Smooth muscle cell (in vitro differentiated cells): ENCODE measurements at regions not wholly inside any gene's neighbourhood (a gene's known extent, or its start where the extent isn't known, plus 50 kb on each side); places are given as distances from the start of the nearest gene placed in this dataset.
"Not testable (repeated sequence)": the region's sequence is repeated elsewhere in the genome, so short reads cannot be mapped to it uniquely, and the experiment has no call there.

ENCODE experiments used
- DNase-seq: peaks from one replicate; lab custom pipeline; 2025; ENCODE audit not compliant: unreplicated experiment; lab: John Stamatoyannopoulos, UW
- H2AFZ ChIP-seq: fragments of 200-600 bp; sonication (generic); 2 replicates; pipeline ENCODE4 v1.6.0; 2016; ENCODE audit warnings: antibody characterized with exemption, low read depth, mild to moderate bottlenecking
- H3F3A ChIP-seq: fragments of 200-600 bp; sonication (generic); 2 replicates; pipeline ENCODE4 v1.6.0; 2017; ENCODE audit warnings: antibody characterized with exemption, low read depth
- H3K27ac ChIP-seq: fragments of 200-600 bp; sonication (generic); 2 replicates; pipeline ENCODE4 v1.5.1; 2016; ENCODE audit warnings: low read depth, mild to moderate bottlenecking
- H3K27me3 ChIP-seq: fragments of 200-600 bp; sonication (generic); 2 replicates; pipeline ENCODE4 v1.6.1; 2016; ENCODE audit warnings: low read depth, mild to moderate bottlenecking
- H3K36me3 ChIP-seq: fragments of 200-600 bp; sonication (generic); 2 replicates; pipeline ENCODE4 v1.5.1; 2016; ENCODE audit warnings: low read depth
- H3K4me1 ChIP-seq: fragments of 200-600 bp; sonication (generic); 2 replicates; pipeline ENCODE4 v1.5.1; 2016; ENCODE audit warnings: low read depth
- H3K4me2 ChIP-seq: fragments of 200-600 bp; sonication (generic); 2 replicates; pipeline ENCODE4 v1.6.0; 2016; ENCODE audit warnings: mild to moderate bottlenecking
- H3K4me3 ChIP-seq: fragments of 200-600 bp; sonication (generic); 2 replicates; pipeline ENCODE4 v1.5.1; 2016; ENCODE audit warnings: mild to moderate bottlenecking
- H3K79me2 ChIP-seq: fragments of 200-600 bp; sonication (generic); 2 replicates; pipeline ENCODE4 v1.6.0; 2016; ENCODE audit warnings: low read depth, mild to moderate bottlenecking
- H3K9ac ChIP-seq: fragments of 200-600 bp; sonication (generic); 2 replicates; pipeline ENCODE4 v1.6.0; 2016; ENCODE audit warnings: low read depth
- H3K9me3 ChIP-seq: fragments of 200-600 bp; sonication (generic); replicated peaks from 2 replicates; pipeline ENCODE4 v1.5.1; 2016; ENCODE audit warnings: low read depth
- H4K20me1 ChIP-seq: fragments of 200-600 bp; sonication (generic); 2 replicates; pipeline ENCODE4 v1.6.0; 2016; ENCODE audit warnings: low read depth
- CTCF ChIP-seq: fragments of 200-600 bp; sonication (generic); IDR thresholded peaks from 2 replicates; pipeline ENCODE4 v1.5.1; 2017; ENCODE audit warnings: borderline replicate concordance, mild to moderate bottlenecking, antibody characterized with exemption; ENCODE audit not compliant: insufficient read depth, poor library complexity, severe bottlenecking
- WGBS: methylation state at CpG from one replicate; pipeline ENCODE4 v1.1.7; 2016; ENCODE audit warnings: low lambda C conversion rate; 5-methylcytosine and 5-hydroxymethylcytosine counted together

DNA sequence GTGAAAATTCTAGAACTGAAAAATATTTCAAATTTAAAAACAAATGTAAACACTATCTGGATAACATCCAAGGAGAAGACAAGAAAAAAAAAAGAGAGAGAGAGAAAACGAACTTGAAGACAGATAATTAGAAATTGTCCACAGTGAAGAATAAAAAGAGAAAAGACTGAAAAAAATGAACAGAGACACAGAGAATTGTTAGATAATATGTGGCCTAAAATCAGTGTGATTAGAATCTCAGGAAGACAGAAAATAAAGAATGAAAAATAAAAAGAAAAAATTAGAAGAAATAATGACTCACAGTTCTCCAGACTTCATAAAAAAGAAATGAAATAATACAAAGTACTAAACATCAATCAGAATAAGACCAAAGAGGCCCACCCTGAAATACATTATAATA lies 1209.3 kb downstream of the FSCB start:
- no peaks in the 10 kb centered on the region for H3K9me3 ChIP-seq
- H3K4me2 ChIP-seq: no peak overlapping the region
- no peaks in the 10 kb centered on the region for H3K79me2 ChIP-seq
- no peaks in the 10 kb centered on the region for H3K4me1 ChIP-seq
- no peak overlapping the region for H2AFZ ChIP-seq
- DNase-seq: no peak
- no peaks in the 10 kb centered on the region for H4K20me1 ChIP-seq
- 85% methylated on average over 1 of the region's 1 CpG for WGBS
- H3F3A ChIP-seq: no peaks in the 10 kb centered on the region
- H3K4me3 ChIP-seq: no peak overlapping the region
- H3K27me3 ChIP-seq: no peaks in the 10 kb centered on the region
- H3K27ac ChIP-seq: no peak overlapping the region
- no peaks in the 10 kb centered on the region for H3K36me3 ChIP-seq
- H3K9ac ChIP-seq: no peak overlapping the region
- TF ChIP-seq CTCF: no peak

DNA sequence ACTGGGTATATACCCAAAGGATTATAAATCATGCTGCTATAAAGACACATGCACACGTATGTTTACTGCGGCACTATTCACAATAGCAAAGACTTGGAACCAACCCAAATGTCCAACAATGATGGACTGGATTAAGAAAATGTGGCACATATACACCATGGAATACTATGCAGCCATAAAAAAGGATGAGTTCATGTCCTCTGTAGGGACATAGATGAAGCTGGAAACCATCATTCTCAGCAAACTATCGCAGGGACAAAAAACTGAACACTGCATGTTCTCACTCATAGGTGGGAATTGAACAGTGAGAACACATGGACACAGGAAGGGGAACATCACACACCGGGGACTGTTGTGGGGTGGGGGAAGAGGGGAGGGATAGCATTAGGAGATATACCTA lies 1211.0 kb downstream of the FSCB start:
- H4K20me1 ChIP-seq, H3K4me3 ChIP-seq, H3K4me2 ChIP-seq, H3K79me2 ChIP-seq, H3K4me1 ChIP-seq, H3K9me3 ChIP-seq, H3K9ac ChIP-seq, DNase-seq, H3K27ac ChIP-seq, H2AFZ ChIP-seq, H3F3A ChIP-seq, H3K27me3 ChIP-seq, H3K36me3 ChIP-seq: not testable (repeated sequence)
- 95% methylated on average over 4 of the region's 4 CpGs for WGBS

- Histone ChIP-seq H3K27ac (no peak overlapping the region), H4K20me1 (no peaks in the 10 kb centered on the region), H3K36me3 (no peaks in the 10 kb centered on the region), H3F3A (no peaks in the 10 kb centered on the region), H3K4me3 (no peak overlapping the region), H3K9ac (no peak overlapping the region), H3K4me1 (no peaks in the 10 kb centered on the region), H3K79me2 (no peaks in the 10 kb centered on the region), H3K4me2 (no peak overlapping the region), H2AFZ (no peak overlapping the region), H3K9me3 (no peaks in the 10 kb centered on the region), H3K27me3 (no peaks in the 10 kb centered on the region)
- no peak for DNase-seq
- TF ChIP-seq CTCF: no peak
Observed at GRCh38 chr14:43285575-43285974, 1221.5 kb downstream of the FSCB start.

DNA sequence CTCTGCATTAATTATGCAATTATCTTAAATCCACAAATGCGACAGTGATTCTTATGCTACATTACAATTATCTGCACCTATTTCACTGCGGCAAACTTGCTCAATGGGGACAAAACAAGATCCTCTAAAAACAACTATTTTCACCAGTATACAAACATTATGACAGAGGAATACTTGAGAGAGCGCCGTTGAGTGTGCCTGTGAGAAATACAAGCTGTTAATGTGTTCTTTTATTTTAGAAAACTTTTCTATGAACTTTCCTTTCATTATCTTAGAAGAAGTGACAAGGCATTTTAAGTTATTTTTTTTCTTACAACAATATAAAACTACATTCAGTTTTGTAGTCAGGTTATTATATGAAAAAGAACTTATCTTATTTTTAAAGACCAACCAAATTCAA lies 1247.0 kb downstream of the FSCB start:
- H4K20me1 ChIP-seq: no peaks in the 10 kb centered on the region

More for the DNA sequence above, 1247.0 kb downstream of the FSCB start:
- H3K9ac ChIP-seq: no peak overlapping the region
- no peaks in the 10 kb centered on the region for H3K36me3 ChIP-seq
- no peak for DNase-seq
- no peaks in the 10 kb centered on the region for H3K9me3 ChIP-seq
- TF ChIP-seq CTCF: no peak
- no peaks in the 10 kb centered on the region for H3K4me1 ChIP-seq
- H2AFZ ChIP-seq: peak overlapping the region; percentile 44
- no peak overlapping the region for H3K4me3 ChIP-seq
- no peak overlapping the region for H3K4me2 ChIP-seq
- H3F3A ChIP-seq: no peaks in the 10 kb centered on the region
- no peak overlapping the region for H3K27ac ChIP-seq
- no peaks in the 10 kb centered on the region for H3K79me2 ChIP-seq
- WGBS: 95% methylated on average over 4 of the region's 4 CpGs
- no peaks in the 10 kb centered on the region for H3K27me3 ChIP-seq
